HepG2 (cell line): ENCODE measurements at regions not wholly inside any gene's neighbourhood (a gene's known extent, or its start where the extent isn't known, plus 50 kb on each side); places are given as distances from the start of the nearest gene placed in this dataset.

Experiments used
- ATAC-seq: fragments of 200-7000 bp; cut with Tn5 transposase; 3 replicates; pipeline ENCODE4 v1.9.1; 2020; ENCODE audit warnings: mild to moderate bottlenecking, moderate library complexity
- BruUV-seq: library from RNA; stranded (reverse); fragments of 400-500 nt; replicated peaks from 2 replicates; lab custom pipeline; 2021; lab: Mats Ljungman, UMichigan
- CTCF ChIA-PET: fragments of 300-600 bp; formaldehyde crosslinking; extraction: SDS; loops from one replicate; lab custom pipeline; 2021; ENCODE audit warnings: low total read pairs, inconsistent platforms, low intra/inter-chr PET ratio; lab: Yijun Ruan, JAX
- POLR2A ChIA-PET: fragments of 350-600 bp; sonication (Branson Sonifier 250); formaldehyde crosslinking; loops from one replicate; lab custom pipeline; 2020; ENCODE audit warnings: antibody characterized with exemption, inconsistent platforms; lab: Yijun Ruan, JAX
- DNase-seq: peaks from one replicate; pipeline ENCODE4 v3.0.0-alpha.2; 2015; ENCODE audit warnings: low spot score
- FAIRE-seq: peaks from 3 replicates; lab custom pipeline; 2011; peaks lifted over from hg19 to GRCh38; lab: Jason Lieb, UNC
- H2AFZ ChIP-seq: one replicate; pipeline ENCODE4 v1.6.1; 2011; ENCODE audit warnings: low read length, inconsistent platforms
- H3K27ac ChIP-seq: fragments of 300-600 bp; 3 replicates; pipeline ENCODE4 v1.8.0; 2011; ENCODE audit warnings: mixed run types, mild to moderate bottlenecking, mixed read lengths, low read length, inconsistent platforms; ENCODE audit not compliant: insufficient read depth; ENCODE audit errors: extremely low read length
- H3K27me3 ChIP-seq, 2 experiments: fragments of 200-600 bp in 1 of 2; 2 replicates in 1 of 2; 3 replicates in 1 of 2; pipeline versions ENCODE4 v1.6.0 to v1.8.0; 2011; ENCODE audit warnings: low read length in 2 of 2, mild to moderate bottlenecking in 2 of 2, moderate library complexity in 2 of 2, inconsistent platforms in 1 of 2; ENCODE audit not compliant: insufficient read depth in 2 of 2, control insufficient read depth in 1 of 2
- H3K36me3 ChIP-seq, 2 experiments: fragments of 200-600 bp in 1 of 2; replicated peaks in 1 of 2; 2 replicates in 1 of 2; 3 replicates in 1 of 2; pipeline versions ENCODE4 v1.5.1 to v1.8.0; 2011; ENCODE audit warnings: low read length in 2 of 2, inconsistent platforms in 1 of 2; ENCODE audit not compliant: insufficient read depth in 2 of 2, control insufficient read depth in 1 of 2
- H3K4me1 ChIP-seq: 2 replicates; pipeline ENCODE4 v1.5.1; 2012; ENCODE audit warnings: low read length, inconsistent platforms; ENCODE audit not compliant: insufficient read depth
- H3K4me2 ChIP-seq: 2 replicates; pipeline ENCODE4 v1.6.0; 2011; ENCODE audit warnings: low read depth, low read length, inconsistent platforms
- H3K4me3 ChIP-seq, 3 experiments: fragments of 200-600 bp in 1 of 3; sonication (generic), shearing (Covaris generic) in 1 of 3; replicated peaks in 1 of 3; 2 replicates each; pipeline ENCODE4 v1.5.1; 2011 to 2016; ENCODE audit warnings: low read length in 3 of 3, inconsistent platforms in 2 of 3, low read depth in 2 of 3, mild to moderate bottlenecking in 2 of 3, control low read depth in 1 of 3, mixed read lengths in 1 of 3; ENCODE audit not compliant: insufficient read depth in 1 of 3
- H3K79me2 ChIP-seq: one replicate; pipeline ENCODE4 v1.6.1; 2011; ENCODE audit warnings: low read length, inconsistent platforms; ENCODE audit not compliant: insufficient read depth
- H3K9ac ChIP-seq: 2 replicates; pipeline ENCODE4 v1.6.0; 2011; ENCODE audit warnings: mild to moderate bottlenecking, low read depth, low read length, inconsistent platforms; ENCODE audit not compliant: insufficient read depth
- H3K9me3 ChIP-seq: 2 replicates; pipeline ENCODE4 v1.5.1; 2012; ENCODE audit warnings: mild to moderate bottlenecking, low read length
- H4K20me1 ChIP-seq: 2 replicates; pipeline ENCODE4 v1.6.0; 2011; ENCODE audit warnings: inconsistent platforms, mild to moderate bottlenecking, low read length, moderate library complexity; ENCODE audit not compliant: insufficient read depth
- ADNP ChIP-seq: sonication (generic); formaldehyde crosslinking; IDR thresholded peaks from 2 replicates; pipeline ENCODE4 v1.4.0; 2020; ENCODE audit warnings: missing genetic modification reagents
- CEBPB ChIP-seq: IDR thresholded peaks from 2 replicates; pipeline ENCODE4 v1.6.1; 2011; ENCODE audit warnings: low read depth, low read length, improper control_type of control experiment, borderline replicate concordance
- GPN1 ChIP-seq: sonication (generic); formaldehyde crosslinking; IDR thresholded peaks from 2 replicates; pipeline ENCODE4 v1.5.1; 2020; ENCODE audit warnings: missing genetic modification reagents, borderline replicate concordance
- HDAC2 ChIP-seq: sonication (generic); formaldehyde crosslinking; IDR thresholded peaks from 2 replicates; pipeline ENCODE4 v1.4.0; 2020; ENCODE audit warnings: missing genetic modification reagents
- MATR3 ChIP-seq: sonication (generic); formaldehyde crosslinking; IDR thresholded peaks from 2 replicates; pipeline ENCODE4 v1.4.0; 2020; ENCODE audit warnings: missing genetic modification reagents
- MTA3 ChIP-seq: sonication (generic); formaldehyde crosslinking; IDR thresholded peaks from 2 replicates; pipeline ENCODE4 v1.4.0; 2020; ENCODE audit warnings: missing genetic modification reagents
- RFXAP ChIP-seq: sonication (generic); formaldehyde crosslinking; IDR thresholded peaks from 2 replicates; pipeline ENCODE4 v1.4.0; 2020; ENCODE audit warnings: missing genetic modification reagents, borderline replicate concordance
- SOX6 ChIP-seq, 2 experiments: fragments of 450-650 bp in 1 of 2; sonication (generic) in 1 of 2; formaldehyde crosslinking in 1 of 2; IDR thresholded peaks; 2 replicates each; pipeline versions ENCODE4 v1.4.0 to v1.6.1; 2017 to 2020; ENCODE audit warnings: antibody characterized with exemption in 1 of 2, mild to moderate bottlenecking in 1 of 2, missing genetic modification reagents in 1 of 2
- SRSF4 ChIP-seq: fragments of 200-400 bp; formaldehyde crosslinking; IDR thresholded peaks from one replicate; pipeline ENCODE4 v1.6.1; 2018; ENCODE audit warnings: mild to moderate bottlenecking, low read depth, low read length, moderate library complexity; ENCODE audit not compliant: poor library complexity, severe bottlenecking
- ZNF160 ChIP-seq: sonication (generic); formaldehyde crosslinking; IDR thresholded peaks from 2 replicates; pipeline ENCODE4 v1.8.0; 2022; ENCODE audit warnings: mild to moderate bottlenecking, inconsistent platforms, missing genetic modification reagents
- ZNF496 ChIP-seq: sonication (generic); formaldehyde crosslinking; IDR thresholded peaks from 2 replicates; pipeline ENCODE4 v1.8.1; 2023; ENCODE audit warnings: mild to moderate bottlenecking, moderate library complexity, missing genetic modification reagents; ENCODE audit not compliant: insufficient replicate concordance
- ZNF597 ChIP-seq: sonication (generic); formaldehyde crosslinking; IDR thresholded peaks from 2 replicates; pipeline ENCODE4 v1.5.0; 2020; ENCODE audit warnings: missing genetic modification reagents
- ZNF749 ChIP-seq: sonication (generic); formaldehyde crosslinking; IDR thresholded peaks from 2 replicates; pipeline ENCODE4 v1.8.0; 2022; ENCODE audit warnings: mild to moderate bottlenecking, missing genetic modification reagents, moderate library complexity, borderline replicate concordance
- WGBS: methylation state at CpG from one replicate; pipeline ENCODE4 v1.1.6; 2017; ENCODE audit warnings: low lambda C conversion rate; 5-methylcytosine and 5-hydroxymethylcytosine counted together
- in situ Hi-C: cut with HindIII; loops from 2 replicates; pipeline ENCODE4 v1.10.0; 2017; ENCODE audit warnings: low pct_unique_long_range_greater_than_20kb; ENCODE audit not compliant: extremely low pct_ligation_motif_present
- intact Hi-C: fragments of 100-400 bp; cut with micrococcal nuclease; formaldehyde crosslinking; loops from one replicate; pipeline ENCODE4 v1.10.0; 2022; ENCODE audit not compliant: unreplicated experiment
- TF ChIP-seq, protein P1 (sequence below): sonication (generic); formaldehyde crosslinking; IDR thresholded peaks from 2 replicates; pipeline ENCODE4 v1.8.0; 2022; ENCODE audit warnings: mild to moderate bottlenecking, missing genetic modification reagents

DNA sequence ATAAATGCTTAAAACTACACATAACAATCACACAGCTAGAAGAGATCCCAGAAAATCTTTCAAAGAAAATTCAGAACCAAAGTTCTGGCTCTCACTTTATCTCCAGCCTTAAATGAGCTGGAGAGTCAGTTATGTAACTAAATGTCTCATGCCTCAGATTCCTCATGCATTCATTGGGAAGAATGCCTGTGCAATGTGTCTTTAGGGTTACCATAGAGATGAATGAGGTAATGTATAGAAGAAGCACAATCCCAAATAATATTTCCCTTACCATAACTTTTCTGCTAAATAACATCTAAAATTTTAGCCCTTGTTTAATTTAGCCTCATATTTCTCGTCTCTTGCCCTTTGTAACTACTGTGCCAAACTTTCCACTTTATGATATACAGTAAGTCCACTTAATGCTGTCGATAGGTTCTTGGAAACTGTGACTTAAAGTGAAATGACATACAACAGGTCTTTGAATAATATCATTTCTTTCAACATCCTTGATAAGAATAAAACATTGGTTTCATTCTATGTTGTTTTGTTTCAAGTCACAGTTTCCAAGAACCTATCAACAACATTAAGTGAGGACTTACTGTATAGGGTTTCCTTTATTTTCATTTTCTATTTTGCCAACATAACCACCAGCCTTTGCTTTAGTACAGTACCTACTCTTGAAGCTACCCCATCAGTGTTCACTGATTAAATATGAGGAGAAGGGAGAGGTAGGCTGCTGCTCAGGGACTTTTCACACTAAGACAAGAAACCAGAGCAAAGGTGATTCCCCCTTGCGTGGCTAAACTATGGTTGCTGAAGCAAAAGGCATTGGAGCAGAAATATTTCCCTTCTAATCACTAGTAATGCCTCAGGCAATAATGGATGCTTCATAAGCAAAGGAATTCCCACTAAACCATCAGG lies 295.7 kb upstream of the PTGER4 start:
- no TSS peak for BruUV-seq
- CTCF ChIA-PET = no interaction called here
- Histone ChIP-seq H3K9me3 (peaks cover 6% of the 10 kb centered on the region; the same call in 1 of the 2 replicates), H3K4me1 (no peaks in the 10 kb centered on the region), H3K27ac (no peak overlapping the region), H3K4me2 (no peak overlapping the region), H4K20me1 (no peaks in the 10 kb centered on the region), H3K79me2 (no peaks in the 10 kb centered on the region), H3K9ac (no peak overlapping the region), H3K27me3 (no peaks in the 10 kb centered on the region), H3K4me3 (no peak overlapping the region), H2AFZ (no peak overlapping the region), H3K36me3 (no peaks in the 10 kb centered on the region)
- 2% methylated on average over 3 of the region's 3 CpGs for WGBS
- FAIRE-seq (no peak), ATAC-seq (no peak), DNase-seq (no peak)
- TF ChIP-seq ZNF597 (CRISPR knock-in tag) = no peak
- TF ChIP-seq ZNF749 (CRISPR knock-in tag) = no peak
- no peak for TF ChIP-seq RFXAP (CRISPR knock-in tag)
- TF ChIP-seq GPN1 (CRISPR knock-in tag) = no peak
- no peak for TF ChIP-seq MTA3 (CRISPR knock-in tag)
- no peak for TF ChIP-seq SRSF4
- no peak for TF ChIP-seq SOX6 (IDR thresholded peaks at IDR 0.05)
- TF ChIP-seq SOX6 (CRISPR knock-in tag; IDR thresholded peaks at IDR 0.05) = no peak
- no peak for TF ChIP-seq ZNF160
- TF ChIP-seq, protein P1, sequence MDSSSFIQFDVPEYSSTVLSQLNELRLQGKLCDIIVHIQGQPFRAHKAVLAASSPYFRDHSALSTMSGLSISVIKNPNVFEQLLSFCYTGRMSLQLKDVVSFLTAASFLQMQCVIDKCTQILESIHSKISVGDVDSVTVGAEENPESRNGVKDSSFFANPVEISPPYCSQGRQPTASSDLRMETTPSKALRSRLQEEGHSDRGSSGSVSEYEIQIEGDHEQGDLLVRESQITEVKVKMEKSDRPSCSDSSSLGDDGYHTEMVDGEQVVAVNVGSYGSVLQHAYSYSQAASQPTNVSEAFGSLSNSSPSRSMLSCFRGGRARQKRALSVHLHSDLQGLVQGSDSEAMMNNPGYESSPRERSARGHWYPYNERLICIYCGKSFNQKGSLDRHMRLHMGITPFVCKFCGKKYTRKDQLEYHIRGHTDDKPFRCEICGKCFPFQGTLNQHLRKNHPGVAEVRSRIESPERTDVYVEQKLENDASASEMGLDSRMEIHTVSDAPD = no peak
- TF ChIP-seq HDAC2 = no peak
- TF ChIP-seq ZNF496 (CRISPR knock-in tag) = no peak
- no peak for TF ChIP-seq MATR3 (CRISPR knock-in tag)
- TF ChIP-seq CEBPB = no peak
- no peak for TF ChIP-seq ADNP (CRISPR knock-in tag)
- POLR2A ChIA-PET = no interaction called here
- in situ Hi-C loops = no loop called here
- intact Hi-C loops = no loop called here
